Caco-2 (cell line): ENCODE measurements at regions not wholly inside any gene's neighbourhood (a gene's known extent, or its start where the extent isn't known, plus 50 kb on each side); places are given as distances from the start of the nearest gene placed in this dataset.
A peak's percentile ranks its signal among the peaks of the same experiment; 100 is the strongest.

Experiments
- BruUV-seq: library from RNA; stranded (reverse); fragments of 400-500 nt; replicated peaks from 2 replicates; lab custom pipeline; 2021; lab: Mats Ljungman, UMichigan
- CTCF ChIA-PET: fragments of 300-600 bp; sonication (Branson Sonifier 250); formaldehyde crosslinking; loops from one replicate; lab custom pipeline; 2022; ENCODE audit warnings: antibody characterized with exemption; lab: Charles Lee
- POLR2A ChIA-PET: fragments of 300-600 bp; sonication (Branson Sonifier 250); formaldehyde crosslinking; loops from one replicate; lab custom pipeline; 2022; ENCODE audit warnings: antibody characterized with exemption; lab: Charles Lee
- DNase-seq, 2 experiments: peaks; one replicate each; pipeline versions ENCODE4 v3.0.0 to v3.0.0-alpha.2; 2020 to 2022
- H3K27me3 ChIP-seq: replicated peaks from 2 replicates; pipeline ENCODE4 v1.6.0; 2011; ENCODE audit warnings: low read length; ENCODE audit not compliant: control insufficient read depth, insufficient read depth
- H3K36me3 ChIP-seq: 2 replicates; pipeline ENCODE4 v1.5.1; 2011; ENCODE audit warnings: low read length; ENCODE audit not compliant: control insufficient read depth, insufficient read depth
- H3K4me1 ChIP-seq: fragments of 250-450 bp; sonication (Bioruptor Pico); 2 replicates; pipeline ENCODE4 v1.5.1; 2020; ENCODE audit warnings: mild to moderate bottlenecking
- H3K4me3 ChIP-seq: 2 replicates; pipeline ENCODE4 v1.5.1; 2011; ENCODE audit warnings: low read depth, mild to moderate bottlenecking, control low read depth, low read length
- H3K9me3 ChIP-seq: fragments of 250-450 bp; sonication (Bioruptor Pico); 2 replicates; pipeline ENCODE4 v1.5.1; 2020; ENCODE audit warnings: mild to moderate bottlenecking, moderate library complexity
- H3K27ac Mint-ChIP-seq: one replicate; pipeline ENCODE4 v1.8.0; 2022; ENCODE audit warnings: mixed read lengths; ENCODE audit not compliant: unreplicated experiment
- H3K27me3 Mint-ChIP-seq: one replicate; pipeline ENCODE4 v1.8.0; 2022; ENCODE audit warnings: mixed read lengths; ENCODE audit not compliant: insufficient read depth, unreplicated experiment
- H3K36me3 Mint-ChIP-seq: one replicate; pipeline ENCODE4 v1.8.0; 2022; ENCODE audit warnings: mild to moderate bottlenecking, mixed read lengths; ENCODE audit not compliant: insufficient read depth, unreplicated experiment
- H3K4me1 Mint-ChIP-seq: one replicate; pipeline ENCODE4 v1.8.0; 2022; ENCODE audit warnings: low read depth, mixed read lengths; ENCODE audit not compliant: unreplicated experiment
- H3K4me3 Mint-ChIP-seq: one replicate; pipeline ENCODE4 v1.8.0; 2022; ENCODE audit warnings: mild to moderate bottlenecking, moderate library complexity, mixed read lengths; ENCODE audit not compliant: unreplicated experiment
- H3K9me3 Mint-ChIP-seq: one replicate; pipeline ENCODE4 v1.8.0; 2022; ENCODE audit warnings: mixed read lengths; ENCODE audit not compliant: unreplicated experiment
- CTCF ChIP-seq, 2 experiments: fragments of 200-600 bp in 1 of 2; IDR thresholded peaks; 1 replicate in 1 of 2; 2 replicates in 1 of 2; pipeline versions ENCODE4 v1.5.1 to v1.8.0; 2011 to 2022; ENCODE audit warnings: antibody characterized with exemption in 1 of 2, control low read depth in 1 of 2, inconsistent platforms in 1 of 2, low read depth in 1 of 2, low read length in 1 of 2, mild to moderate bottlenecking in 1 of 2, moderate library complexity in 1 of 2; ENCODE audit not compliant: insufficient read depth in 1 of 2, severe bottlenecking in 1 of 2, unreplicated experiment in 1 of 2
- intact Hi-C: fragments of 100-400 bp; cut with micrococcal nuclease; formaldehyde crosslinking; loops from one replicate; pipeline ENCODE4 v1.10.0; 2022; ENCODE audit not compliant: unreplicated experiment

- peaks cover 59% of the 10 kb centered on the region for H3K4me1 ChIP-seq
- H3K4me1 Mint-ChIP-seq, result peaks cover 35% of the 10 kb centered on the region
- H3K4me3 ChIP-seq, result no peak overlapping the region
- H3K9me3 Mint-ChIP-seq, result peaks cover 10% of the 10 kb centered on the region
- intact Hi-C loops, result no loop called here
- ChIA-PET POLR2A (no interaction called here), CTCF (no interaction called here)
- no TSS peak for BruUV-seq
- H3K27ac Mint-ChIP-seq, result peak overlapping the region; percentile 57
- peak in 1 of 2 experiments; percentile 40 for DNase-seq
- no peaks in the 10 kb centered on the region for H3K27me3 ChIP-seq
- H3K4me3 Mint-ChIP-seq, result no peak overlapping the region
- H3K9me3 ChIP-seq, result no peaks in the 10 kb centered on the region
- peaks cover 10% of the 10 kb centered on the region for H3K36me3 Mint-ChIP-seq
- no peaks in the 10 kb centered on the region for H3K27me3 Mint-ChIP-seq
- no peaks in the 10 kb centered on the region for H3K36me3 ChIP-seq
- no peak for TF ChIP-seq CTCF (IDR thresholded peaks at IDR 0.05; ENCODE audit: insufficient read depth in 1 of 2, low read depth in 1 of 2, low read length in 1 of 2, severe bottlenecking in 1 of 2, unreplicated experiment in 1 of 2)
Observed at GRCh38 chr2:191618786-191619185, 59.1 kb upstream of the NABP1 start.

DNA sequence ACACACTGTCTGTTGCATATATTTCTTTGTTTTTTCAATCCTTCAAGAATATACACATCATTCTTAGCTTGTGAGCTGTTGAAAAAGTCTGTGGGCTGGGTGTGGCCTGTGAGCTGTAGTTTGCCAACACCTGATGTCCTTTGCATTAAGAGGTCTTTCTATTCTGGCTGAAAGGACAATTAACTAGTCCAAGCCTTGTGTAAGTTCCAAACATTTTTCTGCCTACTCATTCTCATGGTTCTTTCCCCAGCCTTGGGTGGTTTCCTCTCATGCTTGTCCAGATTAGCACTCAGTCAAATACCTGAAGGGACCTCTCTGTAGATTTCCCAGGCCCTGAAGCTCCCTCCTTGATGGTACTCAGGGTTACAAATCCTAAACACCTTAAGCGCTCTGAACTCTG, 57.8 kb upstream of the NABP1 start:
- peaks cover 49% of the 10 kb centered on the region for H3K4me1 Mint-ChIP-seq
- POLR2A ChIA-PET, result interaction anchor here (1.0 to 2.0 kb wide), 2 partner anchors 57 to 60 kb away, joined by 3 to 13 read pairs; partner anchors contain the start of gene NABP1

More for the DNA sequence above, 57.8 kb upstream of the NABP1 start:
- Mint-ChIP-seq H3K27me3 (no peaks in the 10 kb centered on the region), H3K9me3 (peaks cover 10% of the 10 kb centered on the region), H3K36me3 (peaks cover 10% of the 10 kb centered on the region), H3K4me3 (no peak overlapping the region), H3K27ac (peak overlapping the region; percentile 45)
- no TSS peak for BruUV-seq
- no peaks in the 10 kb centered on the region for H3K9me3 ChIP-seq
- CTCF ChIA-PET, result interaction anchor here (1.2 to 1.4 kb wide), 2 partner anchors 53 to 54 kb away, joined by 3 to 6 read pairs; no protein-coding TSS in a partner anchor
- peak; percentile 16 to 53 for DNase-seq
- H3K27me3 ChIP-seq, result no peaks in the 10 kb centered on the region
- no peaks in the 10 kb centered on the region for H3K36me3 ChIP-seq
- intact Hi-C loops, result no loop called here
- no peak overlapping the region for H3K4me3 ChIP-seq
- no peak for TF ChIP-seq CTCF (IDR thresholded peaks at IDR 0.05; ENCODE audit: insufficient read depth in 1 of 2, low read depth in 1 of 2, low read length in 1 of 2, severe bottlenecking in 1 of 2, unreplicated experiment in 1 of 2)
- peaks cover 73% of the 10 kb centered on the region for H3K4me1 ChIP-seq
